ENCODE measurements at regions not wholly inside any gene's neighbourhood (a gene's known extent, or its start where the extent isn't known, plus 50 kb on each side); places are given as distances from the start of the nearest gene placed in this dataset.

DNA sequence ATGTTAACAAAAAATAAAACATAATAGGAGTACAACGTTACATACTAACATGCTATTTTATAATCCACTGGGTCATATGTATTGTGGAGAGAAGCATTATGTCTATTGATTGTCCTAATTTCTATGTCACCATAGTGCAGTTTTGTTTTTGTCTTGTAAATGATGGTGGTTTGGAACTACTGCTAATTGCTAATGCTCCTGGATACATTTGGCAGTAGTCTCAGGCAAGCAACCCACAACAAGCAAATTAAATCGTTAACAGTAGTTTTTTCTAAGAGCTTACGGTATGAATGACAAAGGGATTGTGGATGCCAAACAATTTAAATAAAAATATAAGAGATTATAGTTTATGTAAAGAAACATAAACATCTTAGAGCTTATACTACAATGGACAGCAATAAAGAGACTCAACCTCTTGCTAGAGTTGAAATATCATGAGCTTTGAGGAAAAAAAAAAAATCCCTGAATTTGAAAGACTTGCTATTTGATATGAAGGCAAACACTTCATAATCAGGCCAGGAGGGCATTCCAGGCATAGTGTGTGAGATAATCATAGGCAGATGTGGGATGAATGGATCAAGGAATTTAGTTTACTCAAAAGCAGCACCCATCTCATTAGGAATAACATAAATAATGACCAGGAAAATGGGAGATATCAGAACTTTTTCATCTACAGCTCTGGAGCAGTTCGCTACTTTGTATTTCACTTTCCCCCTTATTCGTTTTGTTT, 181.3 kb downstream of the CCDC59 start:
- TF ChIP-seq, protein P1, sequence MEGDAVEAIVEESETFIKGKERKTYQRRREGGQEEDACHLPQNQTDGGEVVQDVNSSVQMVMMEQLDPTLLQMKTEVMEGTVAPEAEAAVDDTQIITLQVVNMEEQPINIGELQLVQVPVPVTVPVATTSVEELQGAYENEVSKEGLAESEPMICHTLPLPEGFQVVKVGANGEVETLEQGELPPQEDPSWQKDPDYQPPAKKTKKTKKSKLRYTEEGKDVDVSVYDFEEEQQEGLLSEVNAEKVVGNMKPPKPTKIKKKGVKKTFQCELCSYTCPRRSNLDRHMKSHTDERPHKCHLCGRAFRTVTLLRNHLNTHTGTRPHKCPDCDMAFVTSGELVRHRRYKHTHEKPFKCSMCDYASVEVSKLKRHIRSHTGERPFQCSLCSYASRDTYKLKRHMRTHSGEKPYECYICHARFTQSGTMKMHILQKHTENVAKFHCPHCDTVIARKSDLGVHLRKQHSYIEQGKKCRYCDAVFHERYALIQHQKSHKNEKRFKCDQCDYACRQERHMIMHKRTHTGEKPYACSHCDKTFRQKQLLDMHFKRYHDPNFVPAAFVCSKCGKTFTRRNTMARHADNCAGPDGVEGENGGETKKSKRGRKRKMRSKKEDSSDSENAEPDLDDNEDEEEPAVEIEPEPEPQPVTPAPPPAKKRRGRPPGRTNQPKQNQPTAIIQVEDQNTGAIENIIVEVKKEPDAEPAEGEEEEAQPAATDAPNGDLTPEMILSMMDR (IDR thresholded peaks at IDR 0.05) = no peak
- TF ChIP-seq POLR2A (IDR thresholded peaks at IDR 0.05) = no peak
- 75 to 78% methylated on average over 5 of the region's 5 CpGs for WGBS, 2 donors

DNA sequence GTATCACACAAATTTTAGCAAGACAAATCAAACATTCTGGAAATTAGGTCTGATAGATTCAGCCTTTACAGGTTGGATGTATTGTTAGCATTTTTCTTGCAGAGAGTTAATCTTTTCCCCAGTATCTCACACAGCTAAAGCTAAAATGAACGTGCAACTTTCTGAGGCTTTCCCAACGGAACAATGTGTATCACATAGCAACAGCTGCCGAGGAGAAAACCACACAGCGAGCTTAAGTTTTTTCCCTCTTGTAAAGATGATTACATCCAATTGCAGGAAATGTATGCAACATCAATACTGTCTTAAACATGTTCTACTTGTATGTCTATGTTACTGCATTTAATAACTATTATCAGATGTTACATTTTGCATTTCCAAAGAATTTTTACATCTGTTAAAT, 182.2 kb downstream of the CCDC59 start:
- no peak for TF ChIP-seq POLR2A (IDR thresholded peaks at IDR 0.05)
- TF ChIP-seq, protein P1 (IDR thresholded peaks at IDR 0.05) = no peak
- 57 to 66% methylated on average over 4 of the region's 4 CpGs for WGBS, 2 donors
- intact Hi-C loops (cut with DNase I) = no loop called here

More for the DNA sequence above, 181.3 kb downstream of the CCDC59 start:
- Histone ChIP-seq H3K36me3 (no peaks in the 10 kb centered on the region), H3K27me3 (no peaks in the 10 kb centered on the region), H3K9me3 (no peaks in the 10 kb centered on the region), H3K27ac (no peak overlapping the region), H3K4me1 (no peaks in the 10 kb centered on the region), H3K4me3 (replicated peaks in 1 of 3) (no peak overlapping the region)
- no peak for DNase-seq
- intact Hi-C loops (cut with DNase I) = no loop called here

DNA sequence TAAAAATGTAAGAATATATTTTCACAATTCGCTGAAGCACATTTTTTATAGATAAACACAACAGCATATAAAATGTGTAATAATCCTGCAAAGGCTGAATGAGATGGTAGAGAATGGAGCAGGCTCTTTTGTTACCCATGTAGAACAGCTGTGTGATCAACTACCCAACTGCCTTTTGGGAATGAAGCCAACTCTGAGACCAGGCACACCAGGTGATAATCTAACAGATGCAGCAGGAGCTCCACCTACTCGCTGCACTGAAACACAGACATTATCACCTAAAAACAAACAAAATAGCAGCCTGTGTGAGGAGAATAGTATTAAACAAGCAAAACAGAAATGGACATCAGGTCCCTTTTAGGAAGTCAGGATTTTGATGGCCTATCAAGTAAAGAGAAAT, 183.3 kb downstream of the CCDC59 start:
- no peaks in the 10 kb centered on the region for H3K27me3 ChIP-seq
- no peak overlapping the region for H3K4me3 ChIP-seq (replicated peaks in 1 of 3)
- DNase-seq = no peak
- TF ChIP-seq POLR2A (IDR thresholded peaks at IDR 0.05) = no peak
- TF ChIP-seq, protein P1 (IDR thresholded peaks at IDR 0.05) = no peak
- H3K36me3 ChIP-seq = no peaks in the 10 kb centered on the region
- no peak overlapping the region for H3K27ac ChIP-seq
- no peaks in the 10 kb centered on the region for H3K9me3 ChIP-seq
- no peaks in the 10 kb centered on the region for H3K4me1 ChIP-seq
- 66 to 80% methylated on average over 2 of the region's 2 CpGs for WGBS, 2 donors
- intact Hi-C loops (cut with DNase I) = no loop called here

More for the DNA sequence above, 182.2 kb downstream of the CCDC59 start:
- no peaks in the 10 kb centered on the region for H3K4me1 ChIP-seq
- DNase-seq = no peak
- H3K27ac ChIP-seq = no peak overlapping the region
- no peaks in the 10 kb centered on the region for H3K27me3 ChIP-seq
- H3K36me3 ChIP-seq = no peaks in the 10 kb centered on the region
- H3K4me3 ChIP-seq (replicated peaks in 1 of 3) = no peak overlapping the region
- no peaks in the 10 kb centered on the region for H3K9me3 ChIP-seq

DNA sequence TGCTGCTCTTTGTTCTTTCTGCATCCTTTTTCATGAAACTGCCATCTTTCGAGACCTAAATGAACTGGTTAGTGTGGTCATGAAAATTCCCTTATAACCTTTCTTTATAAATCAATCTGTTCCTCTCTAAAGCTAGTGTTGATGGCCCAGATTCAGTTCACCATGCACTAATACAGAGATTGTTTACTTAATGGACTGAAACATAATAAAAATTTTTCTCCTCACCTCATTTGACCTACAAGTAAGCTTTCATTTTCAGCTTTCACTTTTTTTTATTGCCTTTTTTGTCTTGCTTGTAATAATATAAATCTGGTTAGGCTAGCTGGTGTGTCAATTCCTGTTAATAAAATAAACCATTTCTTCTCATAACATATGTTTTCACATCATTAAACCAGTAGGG, 183.8 kb downstream of the CCDC59 start:
- no peaks in the 10 kb centered on the region for H3K4me1 ChIP-seq
- no peaks in the 10 kb centered on the region for H3K27me3 ChIP-seq
- H3K36me3 ChIP-seq = no peaks in the 10 kb centered on the region
- WGBS, 2 donors = 75 to 78% methylated on average over 1 of the region's 1 CpG
- no peaks in the 10 kb centered on the region for H3K9me3 ChIP-seq
- TF ChIP-seq POLR2A (IDR thresholded peaks at IDR 0.05) = no peak
- TF ChIP-seq, protein P1 (IDR thresholded peaks at IDR 0.05) = no peak
- no peak for DNase-seq
- intact Hi-C loops (cut with DNase I) = no loop called here
- H3K27ac ChIP-seq = no peak overlapping the region
- H3K4me3 ChIP-seq (replicated peaks in 1 of 3) = no peak overlapping the region

- H3K27ac ChIP-seq = no peak overlapping the region
- 76 to 80% methylated on average over 3 of the region's 3 CpGs for WGBS, 2 donors
- DNase-seq = no peak
- TF ChIP-seq, protein P1 (IDR thresholded peaks at IDR 0.05) = no peak
- no peak for TF ChIP-seq POLR2A (IDR thresholded peaks at IDR 0.05)
- no peaks in the 10 kb centered on the region for H3K4me1 ChIP-seq
- no peaks in the 10 kb centered on the region for H3K27me3 ChIP-seq
- no peaks in the 10 kb centered on the region for H3K9me3 ChIP-seq
- H3K4me3 ChIP-seq (replicated peaks in 1 of 3) = no peak overlapping the region
- H3K36me3 ChIP-seq = no peaks in the 10 kb centered on the region
- intact Hi-C loops (cut with DNase I) = no loop called here
Observed at GRCh38 chr12:82149045-82149444, 209.1 kb downstream of the CCDC59 start.

Measured in thyroid gland (tissue), 4 donors.